Loucy (cell line): ENCODE measurements at regions not wholly inside any gene's neighbourhood (a gene's known extent, or its start where the extent isn't known, plus 50 kb on each side); places are given as distances from the start of the nearest gene placed in this dataset.

ENCODE experiments used
- H2AFZ ChIP-seq: fragments of 200-600 bp; sonication (generic); 2 replicates; pipeline ENCODE4 v1.6.0; 2016; ENCODE audit warnings: antibody characterized with exemption, mild to moderate bottlenecking, low read length, moderate library complexity
- H3F3A ChIP-seq: fragments of 200-600 bp; 2 replicates; pipeline ENCODE4 v1.6.0; 2016; ENCODE audit warnings: antibody characterized with exemption, low read depth, mild to moderate bottlenecking
- H3K27me3 ChIP-seq: fragments of 200-600 bp; sonication (generic); 2 replicates; pipeline ENCODE4 v1.6.1; 2014; ENCODE audit warnings: low read length, mild to moderate bottlenecking; ENCODE audit not compliant: insufficient read depth, poor library complexity, severe bottlenecking
- H3K36me3 ChIP-seq: fragments of 200-600 bp; sonication (generic); 2 replicates; pipeline ENCODE4 v1.6.1; 2016; ENCODE audit warnings: low read length; ENCODE audit not compliant: insufficient read depth
- H3K4me1 ChIP-seq: fragments of 200-600 bp; sonication (generic); 2 replicates; pipeline ENCODE4 v1.5.1; 2014; ENCODE audit warnings: low read length, mild to moderate bottlenecking; ENCODE audit not compliant: insufficient read depth, poor library complexity, severe bottlenecking
- H3K4me2 ChIP-seq: fragments of 200-600 bp; sonication (generic); 2 replicates; pipeline ENCODE4 v1.6.0; 2014; ENCODE audit warnings: antibody characterized with exemption, low read length, low read depth, mild to moderate bottlenecking; ENCODE audit not compliant: poor library complexity, severe bottlenecking
- H3K4me3 ChIP-seq: fragments of 200-600 bp; sonication (generic); 2 replicates; pipeline ENCODE4 v1.5.1; 2014; ENCODE audit warnings: low read length, mild to moderate bottlenecking, mixed read lengths; ENCODE audit not compliant: poor library complexity, severe bottlenecking
- H3K79me2 ChIP-seq: fragments of 200-600 bp; sonication (generic); 2 replicates; pipeline ENCODE4 v1.6.1; 2014; ENCODE audit warnings: low read length; ENCODE audit not compliant: insufficient read depth
- H3K9ac ChIP-seq: fragments of 200-600 bp; sonication (generic); 2 replicates; pipeline ENCODE4 v1.6.0; 2014; ENCODE audit warnings: mild to moderate bottlenecking, low read depth, low read length, moderate library complexity; ENCODE audit not compliant: poor library complexity, severe bottlenecking
- H3K9me2 ChIP-seq: fragments of 200-600 bp; sonication (generic); replicated peaks from 2 replicates; pipeline ENCODE4 v1.6.1; 2016; ENCODE audit warnings: low read depth, low read length, mixed read lengths
- H3K9me3 ChIP-seq: fragments of 200-600 bp; sonication (generic); 2 replicates; pipeline ENCODE4 v1.6.1; 2014; ENCODE audit warnings: mild to moderate bottlenecking, antibody characterized with exemption, low read length, low read depth; ENCODE audit not compliant: insufficient read depth
- H4K20me1 ChIP-seq: fragments of 200-600 bp; sonication (generic); 2 replicates; pipeline ENCODE4 v1.6.0; 2014; ENCODE audit warnings: antibody characterized with exemption, low read length, mild to moderate bottlenecking; ENCODE audit not compliant: insufficient read depth, poor library complexity, severe bottlenecking
- CTCF ChIP-seq: fragments of 200-600 bp; sonication (generic); conservative IDR thresholded peaks from 2 replicates; pipeline ENCODE4 v1.5.1; 2014; ENCODE audit warnings: mild to moderate bottlenecking, antibody characterized with exemption, low read length
- EZH2phosphoT487 ChIP-seq: fragments of 200-600 bp; IDR thresholded peaks from 2 replicates; pipeline ENCODE4 v1.6.1; 2018; ENCODE audit warnings: antibody characterized with exemption, mild to moderate bottlenecking, moderate library complexity, borderline replicate concordance

DNA sequence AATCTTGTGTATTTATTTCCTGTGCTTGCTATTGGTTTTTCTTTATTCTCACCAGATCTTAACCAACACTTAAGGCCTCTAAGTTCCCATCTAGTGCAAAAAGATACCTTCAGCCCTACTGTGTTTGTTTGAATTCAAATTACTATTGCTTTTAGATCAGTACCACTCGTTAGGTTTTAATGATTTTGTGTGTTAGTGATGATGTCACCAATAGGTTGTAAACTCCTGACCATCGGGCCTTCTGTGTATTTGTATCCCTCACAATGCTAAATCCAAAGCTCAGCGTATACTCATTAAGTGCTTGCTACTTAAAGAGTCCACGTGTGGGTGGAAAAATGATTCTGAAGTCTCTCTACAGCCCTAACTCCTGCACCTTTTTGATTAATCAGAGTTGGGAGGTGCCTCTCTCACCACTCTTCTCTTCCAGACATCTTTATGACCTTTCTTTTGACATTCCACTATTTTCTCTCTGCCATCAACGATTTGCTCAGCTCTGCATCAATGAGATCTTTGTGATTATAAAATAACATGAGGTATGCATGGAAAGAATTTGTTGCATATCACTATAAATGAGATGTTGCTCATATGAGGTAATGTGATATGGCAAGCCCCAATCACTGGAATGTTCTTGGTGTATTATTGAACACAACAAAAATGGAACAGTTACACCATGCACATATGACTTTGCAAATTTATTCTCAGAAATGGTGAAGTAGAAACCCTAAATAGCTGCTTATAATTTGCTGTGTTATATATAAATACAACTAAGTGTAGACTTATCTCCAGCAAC, 55.1 kb upstream of the LAMA2 start:
- Histone ChIP-seq H3K79me2 (no peaks in the 10 kb centered on the region), H3K4me2 (no peak overlapping the region), H3K9ac (no peak overlapping the region), H4K20me1 (no peaks in the 10 kb centered on the region), H3K9me3 (no peaks in the 10 kb centered on the region), H3K36me3 (no peaks in the 10 kb centered on the region), H2AFZ (no peak overlapping the region), H3K4me1 (no peaks in the 10 kb centered on the region), H3K9me2 (no peaks in the 10 kb centered on the region), H3K4me3 (no peak overlapping the region), H3F3A (no peaks in the 10 kb centered on the region), H3K27me3 (no peaks in the 10 kb centered on the region)
- TF ChIP-seq EZH2phosphoT487 (no peak), CTCF (no peak)

GRCh38 chr6:128826606-128827005, 56.3 kb upstream of the LAMA2 start:
- Histone ChIP-seq H3K9ac (no peak overlapping the region), H3K79me2 (no peaks in the 10 kb centered on the region), H3K9me3 (no peaks in the 10 kb centered on the region), H3K9me2 (no peaks in the 10 kb centered on the region), H3F3A (no peaks in the 10 kb centered on the region), H3K4me1 (no peaks in the 10 kb centered on the region), H3K36me3 (no peaks in the 10 kb centered on the region), H4K20me1 (no peaks in the 10 kb centered on the region), H3K27me3 (no peaks in the 10 kb centered on the region), H3K4me3 (no peak overlapping the region), H2AFZ (no peak overlapping the region), H3K4me2 (no peak overlapping the region)
- TF ChIP-seq EZH2phosphoT487 (no peak), CTCF (no peak)

- Histone ChIP-seq H3K9me2 (no peaks in the 10 kb centered on the region), H3K36me3 (no peaks in the 10 kb centered on the region), H3K4me1 (no peaks in the 10 kb centered on the region), H3K27me3 (no peaks in the 10 kb centered on the region), H3K79me2 (no peaks in the 10 kb centered on the region), H3F3A (no peaks in the 10 kb centered on the region), H3K4me3 (no peak overlapping the region), H2AFZ (no peak overlapping the region), H3K9me3 (no peaks in the 10 kb centered on the region), H3K4me2 (no peak overlapping the region), H4K20me1 (no peaks in the 10 kb centered on the region), H3K9ac (no peak overlapping the region)
- no peak for TF ChIP-seq CTCF
- no peak for TF ChIP-seq EZH2phosphoT487
Observed at GRCh38 chr6:128822271-128822670, 60.7 kb upstream of the LAMA2 start.
